ENCODE measurements at regions not wholly inside any gene's neighbourhood (a gene's known extent, or its start where the extent isn't known, plus 50 kb on each side); places are given as distances from the start of the nearest gene placed in this dataset.
"Not testable (repeated sequence)": the region's sequence is repeated elsewhere in the genome, so short reads cannot be mapped to it uniquely, and the experiment has no call there.

DNA sequence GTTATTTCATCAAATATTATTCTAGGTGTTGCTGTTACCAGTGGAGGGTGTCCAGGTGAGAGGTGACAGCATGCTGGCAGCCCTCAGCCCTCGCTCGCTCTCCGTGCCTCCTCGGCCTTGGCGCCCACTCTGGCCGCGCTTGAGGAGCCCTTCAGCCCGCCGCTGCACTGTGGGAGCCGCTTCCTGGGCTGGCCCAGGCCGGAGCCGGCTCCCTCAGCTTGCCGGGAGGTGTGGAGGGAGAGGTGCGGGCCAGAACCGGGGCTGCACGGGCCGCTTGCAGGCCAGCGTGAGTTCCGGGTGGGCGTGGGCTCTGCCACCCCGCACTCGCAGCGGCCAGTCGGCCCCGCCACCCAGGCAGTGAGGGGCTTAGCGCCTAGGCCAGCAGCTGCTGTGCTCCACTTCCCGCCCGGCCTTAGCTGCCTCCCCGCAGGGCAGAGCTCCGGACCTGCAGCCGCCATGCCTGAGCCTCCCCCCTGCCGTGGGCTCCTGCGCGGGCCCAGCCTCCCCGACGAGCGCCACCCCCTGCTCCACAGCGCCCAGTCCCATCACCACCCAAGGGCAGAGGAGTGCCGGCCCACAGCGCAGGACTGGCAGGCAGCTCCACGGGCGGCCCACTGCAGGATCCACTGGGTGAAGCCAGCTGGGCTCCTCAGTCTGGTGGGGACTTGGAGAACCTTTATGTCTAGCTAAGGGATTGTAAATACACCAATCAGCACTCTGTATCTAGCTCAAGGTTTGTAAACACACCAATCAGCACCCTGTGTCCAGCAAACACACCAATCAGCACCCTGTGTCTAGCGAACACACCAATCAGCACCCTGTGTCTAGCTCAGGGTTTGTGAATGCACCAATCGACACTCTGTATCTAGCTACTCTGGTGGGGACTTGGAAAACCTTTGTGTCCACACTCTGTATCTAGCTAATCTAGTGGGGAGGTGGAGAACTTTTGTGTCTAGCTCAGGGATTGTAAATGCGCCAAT lies 413.3 kb downstream of the HACE1 start:
- not testable (repeated sequence) for TF ChIP-seq EZH2 (IDR thresholded peaks at IDR 0.05; ENCODE audit: borderline replicate concordance, low read length)
- TF ChIP-seq, protein P1, sequence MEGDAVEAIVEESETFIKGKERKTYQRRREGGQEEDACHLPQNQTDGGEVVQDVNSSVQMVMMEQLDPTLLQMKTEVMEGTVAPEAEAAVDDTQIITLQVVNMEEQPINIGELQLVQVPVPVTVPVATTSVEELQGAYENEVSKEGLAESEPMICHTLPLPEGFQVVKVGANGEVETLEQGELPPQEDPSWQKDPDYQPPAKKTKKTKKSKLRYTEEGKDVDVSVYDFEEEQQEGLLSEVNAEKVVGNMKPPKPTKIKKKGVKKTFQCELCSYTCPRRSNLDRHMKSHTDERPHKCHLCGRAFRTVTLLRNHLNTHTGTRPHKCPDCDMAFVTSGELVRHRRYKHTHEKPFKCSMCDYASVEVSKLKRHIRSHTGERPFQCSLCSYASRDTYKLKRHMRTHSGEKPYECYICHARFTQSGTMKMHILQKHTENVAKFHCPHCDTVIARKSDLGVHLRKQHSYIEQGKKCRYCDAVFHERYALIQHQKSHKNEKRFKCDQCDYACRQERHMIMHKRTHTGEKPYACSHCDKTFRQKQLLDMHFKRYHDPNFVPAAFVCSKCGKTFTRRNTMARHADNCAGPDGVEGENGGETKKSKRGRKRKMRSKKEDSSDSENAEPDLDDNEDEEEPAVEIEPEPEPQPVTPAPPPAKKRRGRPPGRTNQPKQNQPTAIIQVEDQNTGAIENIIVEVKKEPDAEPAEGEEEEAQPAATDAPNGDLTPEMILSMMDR (IDR thresholded peaks at IDR 0.05; ENCODE audit: low read length) = not testable (repeated sequence)

Measured in OCI-LY1 (cell line).